Smooth muscle cell (in vitro differentiated cells): ENCODE measurements at regions not wholly inside any gene's neighbourhood (a gene's known extent, or its start where the extent isn't known, plus 50 kb on each side); places are given as distances from the start of the nearest gene placed in this dataset.

Experiments
- DNase-seq: peaks from one replicate; lab custom pipeline; 2025; ENCODE audit not compliant: unreplicated experiment; lab: John Stamatoyannopoulos, UW
- H2AFZ ChIP-seq: fragments of 200-600 bp; sonication (generic); 2 replicates; pipeline ENCODE4 v1.6.0; 2016; ENCODE audit warnings: antibody characterized with exemption, low read depth, mild to moderate bottlenecking
- H3F3A ChIP-seq: fragments of 200-600 bp; sonication (generic); 2 replicates; pipeline ENCODE4 v1.6.0; 2017; ENCODE audit warnings: antibody characterized with exemption, low read depth
- H3K27ac ChIP-seq: fragments of 200-600 bp; sonication (generic); 2 replicates; pipeline ENCODE4 v1.5.1; 2016; ENCODE audit warnings: low read depth, mild to moderate bottlenecking
- H3K27me3 ChIP-seq: fragments of 200-600 bp; sonication (generic); 2 replicates; pipeline ENCODE4 v1.6.1; 2016; ENCODE audit warnings: low read depth, mild to moderate bottlenecking
- H3K36me3 ChIP-seq: fragments of 200-600 bp; sonication (generic); 2 replicates; pipeline ENCODE4 v1.5.1; 2016; ENCODE audit warnings: low read depth
- H3K4me1 ChIP-seq: fragments of 200-600 bp; sonication (generic); 2 replicates; pipeline ENCODE4 v1.5.1; 2016; ENCODE audit warnings: low read depth
- H3K4me2 ChIP-seq: fragments of 200-600 bp; sonication (generic); 2 replicates; pipeline ENCODE4 v1.6.0; 2016; ENCODE audit warnings: mild to moderate bottlenecking
- H3K4me3 ChIP-seq: fragments of 200-600 bp; sonication (generic); 2 replicates; pipeline ENCODE4 v1.5.1; 2016; ENCODE audit warnings: mild to moderate bottlenecking
- H3K79me2 ChIP-seq: fragments of 200-600 bp; sonication (generic); 2 replicates; pipeline ENCODE4 v1.6.0; 2016; ENCODE audit warnings: low read depth, mild to moderate bottlenecking
- H3K9ac ChIP-seq: fragments of 200-600 bp; sonication (generic); 2 replicates; pipeline ENCODE4 v1.6.0; 2016; ENCODE audit warnings: low read depth
- H3K9me3 ChIP-seq: fragments of 200-600 bp; sonication (generic); replicated peaks from 2 replicates; pipeline ENCODE4 v1.5.1; 2016; ENCODE audit warnings: low read depth
- H4K20me1 ChIP-seq: fragments of 200-600 bp; sonication (generic); 2 replicates; pipeline ENCODE4 v1.6.0; 2016; ENCODE audit warnings: low read depth
- CTCF ChIP-seq: fragments of 200-600 bp; sonication (generic); IDR thresholded peaks from 2 replicates; pipeline ENCODE4 v1.5.1; 2017; ENCODE audit warnings: borderline replicate concordance, mild to moderate bottlenecking, antibody characterized with exemption; ENCODE audit not compliant: insufficient read depth, poor library complexity, severe bottlenecking
- WGBS: methylation state at CpG from one replicate; pipeline ENCODE4 v1.1.7; 2016; ENCODE audit warnings: low lambda C conversion rate; 5-methylcytosine and 5-hydroxymethylcytosine counted together

GRCh38 chr14:45716572-45716971, 463.6 kb upstream of the MIS18BP1 start:
- Histone ChIP-seq H3K27me3 (no peaks in the 10 kb centered on the region), H3K4me2 (no peak overlapping the region), H3K79me2 (no peaks in the 10 kb centered on the region), H3K9me3 (no peaks in the 10 kb centered on the region), H3K27ac (no peak overlapping the region), H3K9ac (no peak overlapping the region), H2AFZ (no peak overlapping the region), H3K4me3 (no peak overlapping the region), H4K20me1 (no peaks in the 10 kb centered on the region), H3F3A (no peaks in the 10 kb centered on the region), H3K4me1 (no peaks in the 10 kb centered on the region), H3K36me3 (no peaks in the 10 kb centered on the region)
- WGBS: 58% methylated on average over 9 of the region's 9 CpGs
- DNase-seq: no peak
- TF ChIP-seq CTCF: peak; percentile 21

- Histone ChIP-seq H4K20me1 (no peaks in the 10 kb centered on the region), H3K79me2 (no peaks in the 10 kb centered on the region), H3K27me3 (no peaks in the 10 kb centered on the region), H3K4me1 (no peaks in the 10 kb centered on the region), H3K9me3 (no peaks in the 10 kb centered on the region), H3F3A (no peaks in the 10 kb centered on the region), H3K4me2 (no peak overlapping the region), H2AFZ (no peak overlapping the region), H3K27ac (no peak overlapping the region), H3K9ac (no peak overlapping the region), H3K36me3 (no peaks in the 10 kb centered on the region), H3K4me3 (no peak overlapping the region)
- no peak for TF ChIP-seq CTCF
- DNase-seq: no peak
- 89% methylated on average over 1 of the region's 1 CpG for WGBS
Observed at GRCh38 chr14:45715946-45716345, 462.9 kb upstream of the MIS18BP1 start.

GRCh38 chr14:45709541-45709940, 456.5 kb upstream of the MIS18BP1 start:
- Histone ChIP-seq H3K79me2 (no peaks in the 10 kb centered on the region), H3K4me2 (no peak overlapping the region), H3K27me3 (no peaks in the 10 kb centered on the region), H3K36me3 (no peaks in the 10 kb centered on the region), H3K9me3 (no peaks in the 10 kb centered on the region), H3K4me1 (no peaks in the 10 kb centered on the region), H2AFZ (no peak overlapping the region), H4K20me1 (no peaks in the 10 kb centered on the region), H3K4me3 (no peak overlapping the region), H3F3A (no peaks in the 10 kb centered on the region), H3K9ac (no peak overlapping the region), H3K27ac (no peak overlapping the region)
- WGBS: 91% methylated on average over 4 of the region's 4 CpGs
- no peak for DNase-seq
- TF ChIP-seq CTCF: no peak

GRCh38 chr14:45705940-45706534, 453.0 kb upstream of the MIS18BP1 start:
- H4K20me1 ChIP-seq: no peaks in the 10 kb centered on the region
- no peak overlapping the region for H3K4me3 ChIP-seq
- no peak overlapping the region for H3K27ac ChIP-seq
- H3K27me3 ChIP-seq: no peaks in the 10 kb centered on the region
- H3K9ac ChIP-seq: no peak overlapping the region
- no peak for TF ChIP-seq CTCF
- WGBS: 63% methylated on average over 7 of the region's 7 CpGs
- no peak overlapping the region for H2AFZ ChIP-seq
- no peaks in the 10 kb centered on the region for H3K36me3 ChIP-seq
- H3F3A ChIP-seq: no peaks in the 10 kb centered on the region
- H3K4me2 ChIP-seq: no peak overlapping the region
- no peaks in the 10 kb centered on the region for H3K9me3 ChIP-seq
- DNase-seq: no peak
- H3K4me1 ChIP-seq: no peaks in the 10 kb centered on the region
- no peaks in the 10 kb centered on the region for H3K79me2 ChIP-seq
